Mesenchymal stem cell (in vitro differentiated cells and primary cell): ENCODE measurements at regions not wholly inside any gene's neighbourhood (a gene's known extent, or its start where the extent isn't known, plus 50 kb on each side); places are given as distances from the start of the nearest gene placed in this dataset.

Experiments used
- DNase-seq: peaks from one replicate; pipeline ENCODE4 v3.0.0-alpha.2; 2013
- H2AFZ ChIP-seq: one replicate; pipeline ENCODE4 v1.6.1; 2013; ENCODE audit warnings: low read depth, mild to moderate bottlenecking, control low read depth, inconsistent platforms, low read length, moderate library complexity
- H2AK5ac ChIP-seq: 2 replicates; pipeline ENCODE4 v1.6.1; 2013; ENCODE audit warnings: low read length, moderate library complexity, mild to moderate bottlenecking, inconsistent platforms; ENCODE audit not compliant: severe bottlenecking
- H2BK120ac ChIP-seq: one replicate; pipeline ENCODE4 v1.6.1; 2013; ENCODE audit warnings: low read depth, mild to moderate bottlenecking, inconsistent platforms, low read length, moderate library complexity
- H2BK12ac ChIP-seq, 2 experiments: one replicate each; pipeline ENCODE4 v1.6.1; 2013; ENCODE audit warnings: inconsistent platforms in 2 of 2, low read length in 2 of 2, mild to moderate bottlenecking in 2 of 2, moderate library complexity in 2 of 2, control low read depth in 1 of 2
- H2BK15ac ChIP-seq: one replicate; pipeline ENCODE4 v1.6.1; 2013; ENCODE audit warnings: mild to moderate bottlenecking, low read depth, inconsistent platforms; ENCODE audit not compliant: poor library complexity, severe bottlenecking
- H2BK5ac ChIP-seq: 2 replicates; pipeline ENCODE4 v1.6.1; 2013; ENCODE audit warnings: low read depth, mild to moderate bottlenecking, low read length, control low read depth, inconsistent platforms; ENCODE audit not compliant: poor library complexity, severe bottlenecking
- H3K14ac ChIP-seq, 2 experiments: one replicate each; pipeline ENCODE4 v1.6.1; 2013; ENCODE audit warnings: inconsistent platforms in 2 of 2, low read length in 2 of 2, control low read depth in 1 of 2, mild to moderate bottlenecking in 1 of 2, moderate library complexity in 1 of 2
- H3K18ac ChIP-seq, 2 experiments: one replicate each; pipeline ENCODE4 v1.6.1; 2013; ENCODE audit warnings: inconsistent platforms in 2 of 2, low read length in 2 of 2, control low read depth in 1 of 2, low read depth in 1 of 2, mild to moderate bottlenecking in 1 of 2
- H3K23ac ChIP-seq, 2 experiments: one replicate each; pipeline ENCODE4 v1.6.1; 2013; ENCODE audit warnings: inconsistent platforms in 2 of 2, low read length in 2 of 2, mild to moderate bottlenecking in 2 of 2, moderate library complexity in 2 of 2, control low read depth in 1 of 2
- H3K27ac ChIP-seq: 2 replicates; pipeline ENCODE4 v1.5.1; 2013; ENCODE audit warnings: mild to moderate bottlenecking, moderate library complexity, low read length, control low read depth, inconsistent platforms; ENCODE audit not compliant: poor library complexity, severe bottlenecking
- H3K27me3 ChIP-seq, 2 experiments: 2 replicates each; pipeline versions ENCODE4 v1.6.1 to v1.7.0; 2013; ENCODE audit warnings: low read length in 2 of 2, mild to moderate bottlenecking in 2 of 2, moderate library complexity in 2 of 2, control low read depth in 1 of 2, inconsistent platforms in 1 of 2; ENCODE audit not compliant: control insufficient read depth in 1 of 2, insufficient read depth in 1 of 2
- H3K36me3 ChIP-seq, 2 experiments: 2 replicates each; pipeline versions ENCODE4 v1.6.1 to v1.7.0; 2013; ENCODE audit warnings: low read length in 2 of 2, control low read depth in 1 of 2, inconsistent platforms in 1 of 2, low read depth in 1 of 2, mild to moderate bottlenecking in 1 of 2; ENCODE audit not compliant: insufficient read depth in 2 of 2, control insufficient read depth in 1 of 2
- H3K4ac ChIP-seq, 2 experiments: one replicate each; pipeline ENCODE4 v1.6.1; 2013; ENCODE audit warnings: inconsistent platforms in 2 of 2, low read length in 2 of 2, mild to moderate bottlenecking in 2 of 2, moderate library complexity in 2 of 2, control low read depth in 1 of 2, low read depth in 1 of 2
- H3K4me1 ChIP-seq: 2 replicates; pipeline ENCODE4 v1.6.1; 2013; ENCODE audit warnings: low read depth, low read length, control low read depth; ENCODE audit not compliant: control insufficient read depth, insufficient read depth
- H3K4me2 ChIP-seq: 2 replicates; pipeline ENCODE4 v1.6.1; 2013; ENCODE audit warnings: low read length, mild to moderate bottlenecking, inconsistent platforms; ENCODE audit not compliant: poor library complexity, severe bottlenecking
- H3K4me3 ChIP-seq, 2 experiments: 2 replicates each; pipeline versions ENCODE4 v1.5.1 to v1.7.0; 2013; ENCODE audit warnings: low read length in 2 of 2, mild to moderate bottlenecking in 2 of 2, control low read depth in 1 of 2, low read depth in 1 of 2; ENCODE audit not compliant: insufficient read depth in 1 of 2
- H3K79me1 ChIP-seq: replicated peaks from 2 replicates; pipeline ENCODE4 v1.6.1; 2013; ENCODE audit warnings: mild to moderate bottlenecking, control low read depth, low read length, inconsistent platforms; ENCODE audit not compliant: poor library complexity, severe bottlenecking
- H3K9ac ChIP-seq: 2 replicates; pipeline ENCODE4 v1.7.0; 2013; ENCODE audit warnings: mild to moderate bottlenecking, low read length, moderate library complexity
- H3K9me3 ChIP-seq: 2 replicates; pipeline ENCODE4 v1.7.0; 2013; ENCODE audit warnings: mild to moderate bottlenecking, low read length; ENCODE audit not compliant: control insufficient read depth
- H4K8ac ChIP-seq: one replicate; pipeline ENCODE4 v1.6.1; 2013; ENCODE audit warnings: inconsistent platforms, mild to moderate bottlenecking, low read length, moderate library complexity
- H4K91ac ChIP-seq: one replicate; pipeline ENCODE4 v1.6.1; 2013; ENCODE audit warnings: mild to moderate bottlenecking, low read length, inconsistent platforms
- WGBS: methylation state at CpG from one replicate; pipeline ENCODE4 v1.1.7; 2013; ENCODE audit warnings: mixed read lengths; 5-methylcytosine and 5-hydroxymethylcytosine counted together

- Histone ChIP-seq H3K9me3 (no peaks in the 10 kb centered on the region), H3K36me3 (no peaks in the 10 kb centered on the region), H2AFZ (no peak overlapping the region), H3K18ac (no peak overlapping the region), H3K4ac (no peak overlapping the region), H4K91ac (peak overlapping the region; percentile 44), H2BK5ac (no peak overlapping the region), H2BK12ac (no peak overlapping the region), H3K4me3 (no peak overlapping the region), H4K8ac (no peak overlapping the region), H3K79me1 (no peaks in the 10 kb centered on the region), H3K4me2 (no peak overlapping the region), H2BK120ac (no peak overlapping the region), H2AK5ac (no peak overlapping the region), H3K14ac (no peak overlapping the region), H3K23ac (no peak overlapping the region), H3K4me1 (no peaks in the 10 kb centered on the region), H3K27ac (no peak overlapping the region), H2BK15ac (no peak overlapping the region), H3K27me3 (no peaks in the 10 kb centered on the region), H3K9ac (no peak overlapping the region)
- peak; percentile 51 for DNase-seq
- 38% methylated on average over 3 of the region's 5 CpGs for WGBS
Observed at GRCh38 chr2:21267232-21267835, 143.6 kb downstream of the TDRD15 start.

GRCh38 chr2:21268197-21268877 is 144.6 kb downstream of the TDRD15 start:
- H3K27ac ChIP-seq: no peak overlapping the region
- no peak overlapping the region for H4K91ac ChIP-seq
- no peak overlapping the region for H2AK5ac ChIP-seq
- no peak overlapping the region for H2BK15ac ChIP-seq
- H4K8ac ChIP-seq: no peak overlapping the region
- H3K4me2 ChIP-seq: no peak overlapping the region
- no peak overlapping the region for H3K4ac ChIP-seq
- peak; percentile 15 for DNase-seq
- H2AFZ ChIP-seq: no peak overlapping the region
- H3K18ac ChIP-seq: no peak overlapping the region
- H3K4me3 ChIP-seq: no peak overlapping the region
- 85% methylated on average over 11 of the region's 13 CpGs for WGBS
- H2BK120ac ChIP-seq: no peak overlapping the region
- H2BK12ac ChIP-seq: peak overlapping the region in 1 of 2 experiments; percentile 34
- peak overlapping the region in 1 of 2 experiments; percentile 38 for H3K14ac ChIP-seq
- H3K23ac ChIP-seq: no peak overlapping the region
- H3K4me1 ChIP-seq: no peaks in the 10 kb centered on the region
- H2BK5ac ChIP-seq: no peak overlapping the region
- no peak overlapping the region for H3K9ac ChIP-seq
- H3K9me3 ChIP-seq: no peaks in the 10 kb centered on the region
- H3K79me1 ChIP-seq: no peaks in the 10 kb centered on the region
- no peaks in the 10 kb centered on the region for H3K27me3 ChIP-seq
- no peaks in the 10 kb centered on the region for H3K36me3 ChIP-seq

- no peak overlapping the region for H3K14ac ChIP-seq
- H3K9me3 ChIP-seq: no peaks in the 10 kb centered on the region
- H2BK5ac ChIP-seq: no peak overlapping the region
- H3K9ac ChIP-seq: no peak overlapping the region
- H3K4me3 ChIP-seq: no peak overlapping the region
- no peak overlapping the region for H2BK120ac ChIP-seq
- H3K4ac ChIP-seq: no peak overlapping the region
- H3K27me3 ChIP-seq: no peaks in the 10 kb centered on the region
- no peak for DNase-seq
- H3K79me1 ChIP-seq: no peaks in the 10 kb centered on the region
- no peak overlapping the region for H2AK5ac ChIP-seq
- H3K4me2 ChIP-seq: no peak overlapping the region
- no peak overlapping the region for H4K8ac ChIP-seq
- no peaks in the 10 kb centered on the region for H3K36me3 ChIP-seq
- no peak overlapping the region for H2AFZ ChIP-seq
- H2BK15ac ChIP-seq: no peak overlapping the region
- no peak overlapping the region for H3K23ac ChIP-seq
- no peaks in the 10 kb centered on the region for H3K4me1 ChIP-seq
- no peak overlapping the region for H2BK12ac ChIP-seq
- H3K27ac ChIP-seq: no peak overlapping the region
- no peak overlapping the region for H4K91ac ChIP-seq
- WGBS: 78% methylated on average over 7 of the region's 7 CpGs
- no peak overlapping the region for H3K18ac ChIP-seq
Observed at GRCh38 chr2:21268878-21269224, 145.1 kb downstream of the TDRD15 start.

GRCh38 chr2:21269382-21269781 is 145.6 kb downstream of the TDRD15 start:
- no peak overlapping the region for H4K8ac ChIP-seq
- H3K4ac ChIP-seq: no peak overlapping the region
- H2BK120ac ChIP-seq: no peak overlapping the region
- H3K18ac ChIP-seq: no peak overlapping the region
- H2AFZ ChIP-seq: no peak overlapping the region
- no peak overlapping the region for H4K91ac ChIP-seq
- no peaks in the 10 kb centered on the region for H3K27me3 ChIP-seq
- no peak overlapping the region for H3K14ac ChIP-seq
- no peak overlapping the region for H3K27ac ChIP-seq
- no peaks in the 10 kb centered on the region for H3K36me3 ChIP-seq
- H3K9ac ChIP-seq: no peak overlapping the region
- no CpG with 5 or more reads among the region's 1 CpG for WGBS
- no peak overlapping the region for H2AK5ac ChIP-seq
- no peaks in the 10 kb centered on the region for H3K9me3 ChIP-seq
- no peaks in the 10 kb centered on the region for H3K79me1 ChIP-seq
- no peak overlapping the region for H3K4me2 ChIP-seq
- no peak overlapping the region for H2BK12ac ChIP-seq
- no peak for DNase-seq
- H2BK5ac ChIP-seq: no peak overlapping the region
- H3K4me1 ChIP-seq: no peaks in the 10 kb centered on the region
- no peak overlapping the region for H2BK15ac ChIP-seq
- H3K4me3 ChIP-seq: no peak overlapping the region
- H3K23ac ChIP-seq: no peak overlapping the region
